Eye (tissue), 1 donor: ENCODE measurements at regions not wholly inside any gene's neighbourhood (a gene's known extent, or its start where the extent isn't known, plus 50 kb on each side); places are given as distances from the start of the nearest gene placed in this dataset.

Experiments used
- DNase-seq: peaks from one replicate; pipeline ENCODE4 v3.0.0-alpha.2; 2015

GRCh38 chr7:3235322-3235721 lies 65.7 kb upstream of the SDK1 start:
- no peak for DNase-seq

- no peak for DNase-seq
These were observed 64.8 kb upstream of the SDK1 start for GRCh38 chr7:3236268-3236667.

GRCh38 chr7:3238525-3239210 lies 62.4 kb upstream of the SDK1 start:
- no peak for DNase-seq

- DNase-seq, result no peak
These were observed 61.8 kb upstream of the SDK1 start for GRCh38 chr7:3239291-3239691.

GRCh38 chr7:3240826-3241430 lies 60.1 kb upstream of the SDK1 start:
- DNase-seq, result no peak

GRCh38 chr7:3241686-3242258 lies 59.3 kb upstream of the SDK1 start:
- DNase-seq, result no peak

- no peak for DNase-seq
These were observed 58.6 kb upstream of the SDK1 start for GRCh38 chr7:3242398-3242972.

- DNase-seq, result no peak
These were observed 57.8 kb upstream of the SDK1 start for GRCh38 chr7:3243256-3243655.

GRCh38 chr7:3243680-3244079 lies 57.4 kb upstream of the SDK1 start:
- DNase-seq, result no peak

- no peak for DNase-seq
These were observed 56.7 kb upstream of the SDK1 start for GRCh38 chr7:3244241-3244814.

GRCh38 chr7:3245077-3245476 lies 56.0 kb upstream of the SDK1 start:
- DNase-seq, result no peak

GRCh38 chr7:3245721-3246120 lies 55.3 kb upstream of the SDK1 start:
- no peak for DNase-seq

- DNase-seq, result peak; percentile 76
These were observed 54.9 kb upstream of the SDK1 start for GRCh38 chr7:3246127-3246526.

- no peak for DNase-seq
These were observed 54.4 kb upstream of the SDK1 start for GRCh38 chr7:3246651-3247050.

GRCh38 chr7:3250725-3251124 lies 50.3 kb upstream of the SDK1 start:
- DNase-seq, result no peak
